OCI-LY1 (cell line): ENCODE measurements at regions not wholly inside any gene's neighbourhood (a gene's known extent, or its start where the extent isn't known, plus 50 kb on each side); places are given as distances from the start of the nearest gene placed in this dataset.

ENCODE experiments used
- H2AFZ ChIP-seq: fragments of 200-600 bp; sonication (generic), shearing (Covaris generic); 2 replicates; pipeline ENCODE4 v1.6.0; 2014; ENCODE audit warnings: antibody characterized with exemption, mild to moderate bottlenecking, low read length
- H3F3A ChIP-seq: fragments of 200-600 bp; sonication (generic), shearing (Covaris generic); 2 replicates; pipeline ENCODE4 v1.6.0; 2014; ENCODE audit warnings: mild to moderate bottlenecking, antibody characterized with exemption, low read length, moderate library complexity; ENCODE audit not compliant: insufficient read depth
- H3K27ac ChIP-seq: fragments of 200-600 bp; sonication (generic); 2 replicates; pipeline ENCODE4 v1.5.1; 2014; ENCODE audit warnings: low read length, mixed run types, mild to moderate bottlenecking, low read depth; ENCODE audit not compliant: poor library complexity, severe bottlenecking
- H3K27me3 ChIP-seq: fragments of 200-600 bp; sonication (generic); 2 replicates; pipeline ENCODE4 v1.6.0; 2014; ENCODE audit warnings: antibody characterized with exemption, mild to moderate bottlenecking, low read length, moderate library complexity; ENCODE audit not compliant: insufficient read depth
- H3K36me3 ChIP-seq: fragments of 200-600 bp; sonication (generic); 2 replicates; pipeline ENCODE4 v1.6.1; 2014; ENCODE audit warnings: mild to moderate bottlenecking, antibody characterized with exemption, low read length, moderate library complexity, mixed read lengths; ENCODE audit not compliant: insufficient read depth
- H3K4me1 ChIP-seq: fragments of 200-600 bp; sonication (generic); 2 replicates; pipeline ENCODE4 v1.5.1; 2014; ENCODE audit warnings: mild to moderate bottlenecking, low read length, moderate library complexity; ENCODE audit not compliant: insufficient read depth, severe bottlenecking
- H3K4me2 ChIP-seq: fragments of 200-600 bp; sonication (generic), shearing (Covaris generic); 2 replicates; pipeline ENCODE4 v1.6.1; 2014; ENCODE audit warnings: low read length
- H3K4me3 ChIP-seq: fragments of 200-600 bp; sonication (generic); 2 replicates; pipeline ENCODE4 v1.5.1; 2014; ENCODE audit warnings: low read length, low read depth, mild to moderate bottlenecking, mixed read lengths; ENCODE audit not compliant: poor library complexity, severe bottlenecking
- H3K79me2 ChIP-seq: fragments of 200-600 bp; shearing (Covaris generic); 2 replicates; pipeline ENCODE4 v1.6.1; 2016; ENCODE audit warnings: mixed run types, low read length, mixed read lengths; ENCODE audit not compliant: insufficient read depth
- H3K9ac ChIP-seq: fragments of 200-600 bp; sonication (generic), shearing (Covaris generic); 2 replicates; pipeline ENCODE4 v1.6.1; 2014; ENCODE audit warnings: mild to moderate bottlenecking, low read length, mixed read lengths
- H3K9me2 ChIP-seq: fragments of 200-600 bp; sonication (generic), shearing (Covaris generic); 2 replicates; pipeline ENCODE4 v1.6.1; 2014; ENCODE audit warnings: low read depth, mild to moderate bottlenecking, low read length, mixed read lengths
- H3K9me3 ChIP-seq: fragments of 200-600 bp; shearing (Covaris generic); 2 replicates; pipeline ENCODE4 v1.6.1; 2014; ENCODE audit warnings: low read length, mixed read lengths
- H4K20me1 ChIP-seq: fragments of 200-600 bp; sonication (generic), shearing (Covaris generic); 2 replicates; pipeline ENCODE4 v1.6.0; 2016; ENCODE audit warnings: mild to moderate bottlenecking, low read length; ENCODE audit not compliant: insufficient read depth
- EZH2 ChIP-seq: fragments of 200-600 bp; sonication (generic), shearing (Covaris generic); IDR thresholded peaks from 2 replicates; pipeline ENCODE4 v1.8.0; 2017; ENCODE audit warnings: borderline replicate concordance, mixed run types, mild to moderate bottlenecking, antibody characterized with exemption, low read length, moderate library complexity, mixed read lengths
- TF ChIP-seq, protein P1 (sequence below): fragments of 200-600 bp; sonication (generic), shearing (Covaris generic); IDR thresholded peaks from 2 replicates; pipeline ENCODE4 v1.5.1; 2017; ENCODE audit warnings: mild to moderate bottlenecking, antibody characterized with exemption, low read length, moderate library complexity, mixed read lengths

DNA sequence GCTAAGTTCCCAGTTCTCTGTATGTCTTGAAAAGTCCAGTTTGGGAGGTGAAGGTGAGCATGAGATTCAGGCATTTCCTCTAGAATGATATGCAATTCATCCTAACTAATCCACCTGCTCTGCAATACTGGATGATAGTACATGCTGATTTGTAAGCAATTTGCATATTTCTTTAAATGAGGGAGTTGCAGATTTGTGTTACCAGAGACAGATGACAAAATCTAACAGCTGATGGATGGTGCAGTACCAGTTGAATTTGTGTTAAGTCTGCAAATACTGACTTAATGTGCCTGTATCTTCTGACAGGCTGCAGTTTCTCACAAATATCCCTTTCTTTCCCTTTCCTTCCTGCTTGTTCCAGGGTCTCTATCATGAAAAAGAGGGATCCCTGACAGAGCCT, 76.4 kb upstream of the MBIP start:
- Histone ChIP-seq H3K9ac (no peak overlapping the region), H3K36me3 (no peaks in the 10 kb centered on the region), H2AFZ (no peak overlapping the region), H3K27me3 (no peaks in the 10 kb centered on the region), H3K9me3 (no peaks in the 10 kb centered on the region), H3K4me3 (no peak overlapping the region), H3K4me2 (no peak overlapping the region), H3K9me2 (no peaks in the 10 kb centered on the region), H3K4me1 (no peaks in the 10 kb centered on the region), H3F3A (no peaks in the 10 kb centered on the region), H4K20me1 (no peaks in the 10 kb centered on the region), H3K27ac (no peak overlapping the region), H3K79me2 (no peaks in the 10 kb centered on the region)
- no peak for TF ChIP-seq EZH2
- TF ChIP-seq, protein P1, sequence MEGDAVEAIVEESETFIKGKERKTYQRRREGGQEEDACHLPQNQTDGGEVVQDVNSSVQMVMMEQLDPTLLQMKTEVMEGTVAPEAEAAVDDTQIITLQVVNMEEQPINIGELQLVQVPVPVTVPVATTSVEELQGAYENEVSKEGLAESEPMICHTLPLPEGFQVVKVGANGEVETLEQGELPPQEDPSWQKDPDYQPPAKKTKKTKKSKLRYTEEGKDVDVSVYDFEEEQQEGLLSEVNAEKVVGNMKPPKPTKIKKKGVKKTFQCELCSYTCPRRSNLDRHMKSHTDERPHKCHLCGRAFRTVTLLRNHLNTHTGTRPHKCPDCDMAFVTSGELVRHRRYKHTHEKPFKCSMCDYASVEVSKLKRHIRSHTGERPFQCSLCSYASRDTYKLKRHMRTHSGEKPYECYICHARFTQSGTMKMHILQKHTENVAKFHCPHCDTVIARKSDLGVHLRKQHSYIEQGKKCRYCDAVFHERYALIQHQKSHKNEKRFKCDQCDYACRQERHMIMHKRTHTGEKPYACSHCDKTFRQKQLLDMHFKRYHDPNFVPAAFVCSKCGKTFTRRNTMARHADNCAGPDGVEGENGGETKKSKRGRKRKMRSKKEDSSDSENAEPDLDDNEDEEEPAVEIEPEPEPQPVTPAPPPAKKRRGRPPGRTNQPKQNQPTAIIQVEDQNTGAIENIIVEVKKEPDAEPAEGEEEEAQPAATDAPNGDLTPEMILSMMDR: no peak

DNA sequence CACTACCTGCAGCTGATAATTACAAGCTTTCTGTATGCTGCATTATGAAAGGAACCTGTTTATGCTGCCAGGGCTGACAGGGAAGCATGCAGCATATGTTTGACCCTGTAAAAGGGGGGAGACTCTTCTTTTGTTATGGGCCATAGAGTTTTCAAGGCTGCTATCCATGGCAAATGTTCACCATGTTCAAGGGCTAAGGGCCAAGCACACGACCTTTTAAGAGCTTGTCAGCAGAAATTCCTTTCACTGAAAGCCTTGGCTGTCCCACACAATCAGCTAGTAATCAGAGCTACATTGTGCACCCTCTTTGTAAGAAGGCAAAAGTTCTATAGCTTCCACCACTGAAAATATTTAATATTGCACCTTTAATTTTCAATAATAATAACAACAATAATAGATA, 74.2 kb upstream of the MBIP start:
- H3K4me2 ChIP-seq: no peak overlapping the region
- H3K4me3 ChIP-seq: no peak overlapping the region
- no peaks in the 10 kb centered on the region for H3F3A ChIP-seq
- H3K27me3 ChIP-seq: no peaks in the 10 kb centered on the region
- TF ChIP-seq, protein P1: no peak
- no peak for TF ChIP-seq EZH2
- H4K20me1 ChIP-seq: no peaks in the 10 kb centered on the region
- H3K36me3 ChIP-seq: no peaks in the 10 kb centered on the region
- no peaks in the 10 kb centered on the region for H3K4me1 ChIP-seq
- H3K79me2 ChIP-seq: no peaks in the 10 kb centered on the region
- no peaks in the 10 kb centered on the region for H3K9me3 ChIP-seq
- no peak overlapping the region for H3K27ac ChIP-seq
- no peak overlapping the region for H2AFZ ChIP-seq
- no peak overlapping the region for H3K9ac ChIP-seq
- no peaks in the 10 kb centered on the region for H3K9me2 ChIP-seq

DNA sequence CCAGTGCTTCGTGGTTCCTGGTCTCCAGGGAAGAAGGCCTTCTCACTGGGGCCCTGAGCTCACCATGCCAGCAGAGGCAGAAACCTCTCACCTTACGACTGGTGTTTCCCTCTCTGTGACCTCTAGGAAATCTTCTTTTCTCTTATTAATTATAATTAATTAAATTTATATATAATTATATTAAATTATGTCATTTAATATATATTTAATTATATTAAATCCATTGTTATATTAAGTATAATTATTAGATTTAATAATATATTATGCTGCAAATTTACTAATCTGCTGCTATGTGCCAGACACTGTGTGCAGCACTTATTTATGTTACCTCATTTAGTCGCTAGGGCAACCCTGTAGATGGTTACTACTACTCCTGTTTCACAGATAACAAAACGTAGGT, 70.3 kb upstream of the MBIP start:
- H3K4me1 ChIP-seq: no peaks in the 10 kb centered on the region
- H3K9ac ChIP-seq: no peak overlapping the region
- TF ChIP-seq, protein P1: no peak
- no peak for TF ChIP-seq EZH2
- no peaks in the 10 kb centered on the region for H3K36me3 ChIP-seq
- H3K9me2 ChIP-seq: no peaks in the 10 kb centered on the region
- H3K4me2 ChIP-seq: no peak overlapping the region
- no peak overlapping the region for H3K4me3 ChIP-seq
- H4K20me1 ChIP-seq: no peaks in the 10 kb centered on the region
- no peak overlapping the region for H2AFZ ChIP-seq
- no peaks in the 10 kb centered on the region for H3K9me3 ChIP-seq
- H3F3A ChIP-seq: no peaks in the 10 kb centered on the region
- H3K27me3 ChIP-seq: no peaks in the 10 kb centered on the region
- no peak overlapping the region for H3K27ac ChIP-seq
- no peaks in the 10 kb centered on the region for H3K79me2 ChIP-seq
